Caco-2 (cell line): ENCODE measurements at regions not wholly inside any gene's neighbourhood (a gene's known extent, or its start where the extent isn't known, plus 50 kb on each side); places are given as distances from the start of the nearest gene placed in this dataset.

ENCODE experiments used
- BruUV-seq: library from RNA; stranded (reverse); fragments of 400-500 nt; replicated peaks from 2 replicates; lab custom pipeline; 2021; lab: Mats Ljungman, UMichigan
- CTCF ChIA-PET: fragments of 300-600 bp; sonication (Branson Sonifier 250); formaldehyde crosslinking; loops from one replicate; lab custom pipeline; 2022; ENCODE audit warnings: antibody characterized with exemption; lab: Charles Lee
- POLR2A ChIA-PET: fragments of 300-600 bp; sonication (Branson Sonifier 250); formaldehyde crosslinking; loops from one replicate; lab custom pipeline; 2022; ENCODE audit warnings: antibody characterized with exemption; lab: Charles Lee
- DNase-seq, 2 experiments: peaks; one replicate each; pipeline versions ENCODE4 v3.0.0 to v3.0.0-alpha.2; 2020 to 2022
- H3K27me3 ChIP-seq: replicated peaks from 2 replicates; pipeline ENCODE4 v1.6.0; 2011; ENCODE audit warnings: low read length; ENCODE audit not compliant: control insufficient read depth, insufficient read depth
- H3K36me3 ChIP-seq: 2 replicates; pipeline ENCODE4 v1.5.1; 2011; ENCODE audit warnings: low read length; ENCODE audit not compliant: control insufficient read depth, insufficient read depth
- H3K4me1 ChIP-seq: fragments of 250-450 bp; sonication (Bioruptor Pico); 2 replicates; pipeline ENCODE4 v1.5.1; 2020; ENCODE audit warnings: mild to moderate bottlenecking
- H3K4me3 ChIP-seq: 2 replicates; pipeline ENCODE4 v1.5.1; 2011; ENCODE audit warnings: low read depth, mild to moderate bottlenecking, control low read depth, low read length
- H3K9me3 ChIP-seq: fragments of 250-450 bp; sonication (Bioruptor Pico); 2 replicates; pipeline ENCODE4 v1.5.1; 2020; ENCODE audit warnings: mild to moderate bottlenecking, moderate library complexity
- H3K27ac Mint-ChIP-seq: one replicate; pipeline ENCODE4 v1.8.0; 2022; ENCODE audit warnings: mixed read lengths; ENCODE audit not compliant: unreplicated experiment
- H3K27me3 Mint-ChIP-seq: one replicate; pipeline ENCODE4 v1.8.0; 2022; ENCODE audit warnings: mixed read lengths; ENCODE audit not compliant: insufficient read depth, unreplicated experiment
- H3K36me3 Mint-ChIP-seq: one replicate; pipeline ENCODE4 v1.8.0; 2022; ENCODE audit warnings: mild to moderate bottlenecking, mixed read lengths; ENCODE audit not compliant: insufficient read depth, unreplicated experiment
- H3K4me1 Mint-ChIP-seq: one replicate; pipeline ENCODE4 v1.8.0; 2022; ENCODE audit warnings: low read depth, mixed read lengths; ENCODE audit not compliant: unreplicated experiment
- H3K4me3 Mint-ChIP-seq: one replicate; pipeline ENCODE4 v1.8.0; 2022; ENCODE audit warnings: mild to moderate bottlenecking, moderate library complexity, mixed read lengths; ENCODE audit not compliant: unreplicated experiment
- H3K9me3 Mint-ChIP-seq: one replicate; pipeline ENCODE4 v1.8.0; 2022; ENCODE audit warnings: mixed read lengths; ENCODE audit not compliant: unreplicated experiment
- intact Hi-C: fragments of 100-400 bp; cut with micrococcal nuclease; formaldehyde crosslinking; loops from one replicate; pipeline ENCODE4 v1.10.0; 2022; ENCODE audit not compliant: unreplicated experiment
- TF ChIP-seq, protein P1 (sequence below), 2 experiments: fragments of 200-600 bp in 1 of 2; IDR thresholded peaks; 1 replicate in 1 of 2; 2 replicates in 1 of 2; pipeline versions ENCODE4 v1.5.1 to v1.8.0; 2011 to 2022; ENCODE audit warnings: antibody characterized with exemption in 1 of 2, control low read depth in 1 of 2, inconsistent platforms in 1 of 2, low read depth in 1 of 2, low read length in 1 of 2, mild to moderate bottlenecking in 1 of 2, moderate library complexity in 1 of 2; ENCODE audit not compliant: insufficient read depth in 1 of 2, severe bottlenecking in 1 of 2, unreplicated experiment in 1 of 2

DNA sequence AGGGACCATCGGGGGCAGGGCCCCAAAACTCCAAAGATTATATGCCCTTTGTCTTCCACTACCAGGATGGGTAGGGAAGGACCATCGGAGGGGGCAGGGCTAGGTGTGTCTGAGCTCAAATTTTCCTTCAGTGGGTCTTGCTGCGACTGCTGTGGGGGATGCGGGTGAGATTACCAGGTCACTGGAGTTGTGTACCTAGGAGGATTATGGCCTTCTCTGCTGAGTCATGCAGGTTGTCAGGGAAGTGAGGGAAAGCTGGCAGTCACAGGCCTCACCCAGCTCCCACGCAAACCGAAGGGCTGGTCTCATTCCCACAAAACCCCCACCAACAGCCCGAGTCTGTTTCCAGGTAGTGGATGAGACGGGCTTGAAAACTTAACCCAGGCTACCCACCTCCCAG lies 489.4 kb downstream of the ZNF608 start:
- Mint-ChIP-seq H3K9me3 (peaks cover 17% of the 10 kb centered on the region), H3K4me3 (no peak overlapping the region), H3K36me3 (no peaks in the 10 kb centered on the region), H3K27me3 (no peaks in the 10 kb centered on the region), H3K27ac (no peak overlapping the region), H3K4me1 (no peaks in the 10 kb centered on the region)
- POLR2A ChIA-PET = no interaction called here
- DNase-seq = no peak
- intact Hi-C loops = no loop called here
- no peaks in the 10 kb centered on the region for H3K27me3 ChIP-seq
- peaks cover 6% of the 10 kb centered on the region; the same call in 1 of the 2 replicates for H3K4me1 ChIP-seq
- no peaks in the 10 kb centered on the region for H3K36me3 ChIP-seq
- TF ChIP-seq, protein P1, sequence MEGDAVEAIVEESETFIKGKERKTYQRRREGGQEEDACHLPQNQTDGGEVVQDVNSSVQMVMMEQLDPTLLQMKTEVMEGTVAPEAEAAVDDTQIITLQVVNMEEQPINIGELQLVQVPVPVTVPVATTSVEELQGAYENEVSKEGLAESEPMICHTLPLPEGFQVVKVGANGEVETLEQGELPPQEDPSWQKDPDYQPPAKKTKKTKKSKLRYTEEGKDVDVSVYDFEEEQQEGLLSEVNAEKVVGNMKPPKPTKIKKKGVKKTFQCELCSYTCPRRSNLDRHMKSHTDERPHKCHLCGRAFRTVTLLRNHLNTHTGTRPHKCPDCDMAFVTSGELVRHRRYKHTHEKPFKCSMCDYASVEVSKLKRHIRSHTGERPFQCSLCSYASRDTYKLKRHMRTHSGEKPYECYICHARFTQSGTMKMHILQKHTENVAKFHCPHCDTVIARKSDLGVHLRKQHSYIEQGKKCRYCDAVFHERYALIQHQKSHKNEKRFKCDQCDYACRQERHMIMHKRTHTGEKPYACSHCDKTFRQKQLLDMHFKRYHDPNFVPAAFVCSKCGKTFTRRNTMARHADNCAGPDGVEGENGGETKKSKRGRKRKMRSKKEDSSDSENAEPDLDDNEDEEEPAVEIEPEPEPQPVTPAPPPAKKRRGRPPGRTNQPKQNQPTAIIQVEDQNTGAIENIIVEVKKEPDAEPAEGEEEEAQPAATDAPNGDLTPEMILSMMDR (IDR thresholded peaks at IDR 0.05; ENCODE audit: insufficient read depth in 1 of 2, low read depth in 1 of 2, low read length in 1 of 2, severe bottlenecking in 1 of 2, unreplicated experiment in 1 of 2) = no peak
- CTCF ChIA-PET = no interaction called here
- H3K9me3 ChIP-seq = no peaks in the 10 kb centered on the region
- H3K4me3 ChIP-seq = no peak overlapping the region
- no TSS peak for BruUV-seq

DNA sequence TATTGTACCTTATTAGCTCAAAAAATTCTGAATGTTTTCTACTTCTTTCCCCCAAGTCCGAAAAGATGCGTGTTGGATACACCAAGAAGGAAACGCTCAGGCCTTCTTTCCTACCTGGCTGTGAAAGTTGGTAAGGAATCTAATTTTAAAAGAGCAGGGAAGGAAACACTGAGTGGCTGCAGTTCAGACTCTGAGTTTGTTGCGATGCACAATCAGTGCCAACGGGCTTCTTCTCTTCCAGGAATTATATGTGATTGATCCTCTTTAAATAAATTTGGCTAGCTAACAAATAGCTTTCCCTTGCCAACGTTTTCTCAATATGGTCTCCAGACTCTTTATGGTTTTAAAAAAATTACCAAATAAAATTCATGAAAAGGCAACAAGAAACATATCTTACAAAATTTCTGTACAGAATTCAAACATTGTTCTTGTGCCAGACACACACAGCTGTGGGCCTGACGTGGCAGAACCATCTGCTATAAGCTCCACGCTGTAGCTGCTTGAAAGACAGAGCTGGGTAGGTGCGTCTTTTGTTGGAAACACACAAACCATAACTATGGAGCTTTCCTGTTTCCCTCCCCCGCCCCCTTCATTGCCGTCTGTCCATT lies 493.1 kb downstream of the ZNF608 start:
- DNase-seq = no peak
- intact Hi-C loops = no loop called here
- no peaks in the 10 kb centered on the region for H3K4me1 Mint-ChIP-seq
- H3K27ac Mint-ChIP-seq = no peak overlapping the region
- BruUV-seq = no TSS peak
- H3K36me3 ChIP-seq = no peaks in the 10 kb centered on the region
- H3K27me3 Mint-ChIP-seq = no peaks in the 10 kb centered on the region
- H3K9me3 ChIP-seq = no peaks in the 10 kb centered on the region
- H3K4me3 ChIP-seq = no peak overlapping the region
- TF ChIP-seq, protein P1 (IDR thresholded peaks at IDR 0.05; ENCODE audit: insufficient read depth in 1 of 2, low read depth in 1 of 2, low read length in 1 of 2, severe bottlenecking in 1 of 2, unreplicated experiment in 1 of 2) = no peak
- no peaks in the 10 kb centered on the region for H3K36me3 Mint-ChIP-seq
- H3K9me3 Mint-ChIP-seq = peaks cover 19% of the 10 kb centered on the region
- ChIA-PET POLR2A (no interaction called here), CTCF (no interaction called here)
- H3K4me1 ChIP-seq = no peaks in the 10 kb centered on the region
- H3K27me3 ChIP-seq = no peaks in the 10 kb centered on the region
- H3K4me3 Mint-ChIP-seq = no peak overlapping the region

DNA sequence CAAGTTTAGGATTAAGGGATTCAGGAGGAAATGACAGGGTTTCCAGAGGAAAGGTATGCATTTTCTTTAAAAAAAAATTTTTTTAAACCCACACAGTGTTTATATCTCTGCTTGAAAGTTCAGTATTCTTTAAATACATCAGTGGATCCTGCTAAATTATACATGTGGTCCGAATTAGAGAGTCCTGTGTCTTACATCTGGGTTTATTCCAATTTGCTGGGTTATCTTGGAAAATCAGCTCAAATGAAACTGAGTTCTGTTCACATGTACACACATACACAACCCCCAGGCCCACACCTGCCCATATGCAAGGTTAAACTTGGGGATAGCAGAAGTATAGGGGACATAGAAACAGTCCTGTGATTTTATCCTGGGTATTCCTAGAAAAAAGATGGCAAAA lies 493.7 kb downstream of the ZNF608 start:
- Histone ChIP-seq H3K4me1 (no peaks in the 10 kb centered on the region), H3K4me3 (no peak overlapping the region), H3K36me3 (no peaks in the 10 kb centered on the region), H3K9me3 (peaks cover 2% of the 10 kb centered on the region), H3K27me3 (no peaks in the 10 kb centered on the region)
- intact Hi-C loops = no loop called here
- Mint-ChIP-seq H3K27ac (no peak overlapping the region), H3K27me3 (no peaks in the 10 kb centered on the region), H3K9me3 (peaks cover 13% of the 10 kb centered on the region), H3K4me1 (no peaks in the 10 kb centered on the region), H3K36me3 (no peaks in the 10 kb centered on the region), H3K4me3 (no peak overlapping the region)
- BruUV-seq = no TSS peak
- ChIA-PET POLR2A (no interaction called here), CTCF (no interaction called here)
- TF ChIP-seq, protein P1 (IDR thresholded peaks at IDR 0.05; ENCODE audit: insufficient read depth in 1 of 2, low read depth in 1 of 2, low read length in 1 of 2, severe bottlenecking in 1 of 2, unreplicated experiment in 1 of 2) = no peak
- DNase-seq = no peak
